Endothelial cell of umbilical vein (primary cell): ENCODE measurements at regions not wholly inside any gene's neighbourhood (a gene's known extent, or its start where the extent isn't known, plus 50 kb on each side); places are given as distances from the start of the nearest gene placed in this dataset.

ENCODE experiments used
- BruUV-seq: library from RNA; stranded (reverse); fragments of 400-500 nt; replicated peaks from 2 replicates; lab custom pipeline; 2021; lab: Mats Ljungman, UMichigan
- CTCF ChIA-PET: fragments of 300-600, 350-600 bp; sonication (Branson Sonifier 250); formaldehyde crosslinking; loops from one replicate; lab custom pipeline; 2021; ENCODE audit warnings: antibody characterized with exemption, inconsistent platforms; lab: Charles Lee
- POLR2A ChIA-PET: fragments of 300-600, 350-600 bp; sonication (Branson Sonifier 250); formaldehyde crosslinking; loops from one replicate; lab custom pipeline; 2021; ENCODE audit warnings: antibody characterized with exemption, inconsistent platforms; lab: Charles Lee
- DNase-seq: peaks from one replicate; pipeline ENCODE4 v3.0.0-alpha.2; 2011; ENCODE audit warnings: low read depth, low spot score
- FAIRE-seq: peaks from 2 replicates; lab custom pipeline; 2011; peaks lifted over from hg19 to GRCh38; lab: Jason Lieb, UNC
- H2AFZ ChIP-seq: 2 replicates; pipeline ENCODE4 v1.6.0; 2012; ENCODE audit warnings: low read depth, low read length, control low read depth, inconsistent platforms
- H3K27ac ChIP-seq: 2 replicates; pipeline ENCODE4 v1.5.1; 2011; ENCODE audit warnings: low read depth, mild to moderate bottlenecking, control low read depth, low read length, moderate library complexity; ENCODE audit not compliant: insufficient read depth
- H3K27me3 ChIP-seq, 2 experiments: 2 replicates each; pipeline versions ENCODE4 v1.6.0 to v1.6.1; 2011; ENCODE audit warnings: low read length in 2 of 2, mixed read lengths in 1 of 2; ENCODE audit not compliant: control insufficient read depth in 2 of 2, insufficient read depth in 2 of 2
- H3K36me3 ChIP-seq, 2 experiments: 2 replicates in 1 of 2; 3 replicates in 1 of 2; pipeline ENCODE4 v1.5.1; 2011; ENCODE audit warnings: low read length in 2 of 2, mild to moderate bottlenecking in 1 of 2, moderate library complexity in 1 of 2; ENCODE audit not compliant: control insufficient read depth in 2 of 2, insufficient read depth in 2 of 2; ENCODE audit errors: extremely low read depth in 1 of 2
- H3K4me1 ChIP-seq: 3 replicates; pipeline ENCODE4 v1.5.1; 2011; ENCODE audit warnings: mild to moderate bottlenecking, low read length; ENCODE audit not compliant: control insufficient read depth, insufficient read depth; ENCODE audit errors: extremely low read depth
- H3K4me2 ChIP-seq: 2 replicates; pipeline ENCODE4 v1.6.1; 2011; ENCODE audit warnings: low read length, control low read depth, mixed read lengths; ENCODE audit not compliant: insufficient read depth
- H3K4me3 ChIP-seq, 3 experiments: fragments of 200-600 bp in 1 of 3; sonication (generic), shearing (Covaris generic) in 1 of 3; replicated peaks in 1 of 3; 2 replicates each; pipeline ENCODE4 v1.5.1; 2011 to 2016; ENCODE audit warnings: control low read depth in 3 of 3, low read length in 3 of 3, mild to moderate bottlenecking in 2 of 3, inconsistent platforms in 1 of 3, low read depth in 1 of 3, moderate library complexity in 1 of 3; ENCODE audit not compliant: insufficient read depth in 1 of 3
- H3K79me2 ChIP-seq: 2 replicates; pipeline ENCODE4 v1.6.0; 2012; ENCODE audit warnings: low read length, inconsistent platforms; ENCODE audit not compliant: control insufficient read depth, insufficient read depth
- H3K9ac ChIP-seq: replicated peaks from 2 replicates; pipeline ENCODE3; 2011; ENCODE audit warnings: low read length, control low read depth; ENCODE audit not compliant: insufficient read depth; ENCODE audit errors: extremely low read depth
- H3K9me1 ChIP-seq: replicated peaks from 3 replicates; pipeline ENCODE4 v1.6.0; 2011; ENCODE audit warnings: mild to moderate bottlenecking, low read length; ENCODE audit not compliant: control insufficient read depth, insufficient read depth; ENCODE audit errors: extremely low read depth
- H3K9me3 ChIP-seq: replicated peaks from 2 replicates; pipeline ENCODE4 v1.5.1; 2012; ENCODE audit warnings: low read length, inconsistent platforms; ENCODE audit not compliant: control insufficient read depth, insufficient read depth
- H4K20me1 ChIP-seq: replicated peaks from 2 replicates; pipeline ENCODE3; 2011; ENCODE audit warnings: mild to moderate bottlenecking, low read length; ENCODE audit not compliant: control insufficient read depth, insufficient read depth; ENCODE audit errors: extremely low read depth
- EZH2 ChIP-seq: IDR thresholded peaks from 2 replicates; pipeline ENCODE4 v1.6.1; 2012; ENCODE audit warnings: borderline replicate concordance, low read depth, mild to moderate bottlenecking, moderate library complexity, low read length, inconsistent platforms; ENCODE audit not compliant: severe bottlenecking
- FOS ChIP-seq: IDR thresholded peaks from 2 replicates; pipeline ENCODE4 v1.6.1; 2011; ENCODE audit warnings: mild to moderate bottlenecking, low read length, moderate library complexity, borderline replicate concordance; ENCODE audit not compliant: insufficient read depth
- GATA2 ChIP-seq: IDR thresholded peaks from 2 replicates; pipeline ENCODE4 v1.7.0; 2011; ENCODE audit warnings: low read depth, mild to moderate bottlenecking, moderate library complexity, mixed read lengths, low read length; ENCODE audit not compliant: insufficient read length, insufficient read depth
- MYC ChIP-seq: IDR thresholded peaks from one replicate; pipeline ENCODE4 v1.6.1; 2011; ENCODE audit warnings: mild to moderate bottlenecking, low read depth, low read length
- dilution Hi-C: fragments of 300-500 bp; cut with MboI; formaldehyde crosslinking; loops from one replicate; pipeline ENCODE4 v1.15.0; 2019; ENCODE audit warnings: low sequenced_read_pairs; ENCODE audit not compliant: extremely low pct_ligation_motif_present
- intact Hi-C: fragments of 100-400 bp; cut with micrococcal nuclease; formaldehyde crosslinking; loops from one replicate; pipeline ENCODE4 v1.10.0; 2022
- TF ChIP-seq, protein P1 (sequence below), 2 donors: IDR thresholded peaks; 1 replicate in 1 of 2; 2 replicates in 1 of 2; pipeline ENCODE4 v1.5.1; 2011; ENCODE audit warnings: low read length in 2 of 2, mild to moderate bottlenecking in 2 of 2, moderate library complexity in 2 of 2, control low read depth in 1 of 2, inconsistent platforms in 1 of 2, low read depth in 1 of 2; ENCODE audit not compliant: insufficient read depth in 1 of 2; ENCODE audit errors: extremely low read depth in 1 of 2

GRCh38 chr10:120760253-120760652 lies 90.9 kb upstream of the WDR11 start:
- H3K36me3 ChIP-seq, result no peaks in the 10 kb centered on the region
- no peaks in the 10 kb centered on the region for H4K20me1 ChIP-seq
- no peak overlapping the region for H2AFZ ChIP-seq
- ChIA-PET POLR2A (no interaction called here), CTCF (interaction anchor here (2.2 kb wide), 1 partner anchor 16 kb away, joined by 7 read pairs; no protein-coding TSS in a partner anchor)
- H3K79me2 ChIP-seq, result peaks cover 10% of the 10 kb centered on the region
- peak; percentile 15 for FAIRE-seq
- no TSS peak for BruUV-seq
- intact Hi-C loops (no loop called here), dilution Hi-C loops (no loop called here)
- no peak overlapping the region for H3K27ac ChIP-seq
- no peaks in the 10 kb centered on the region for H3K27me3 ChIP-seq
- no peaks in the 10 kb centered on the region for H3K9me1 ChIP-seq
- DNase-seq, result peak; percentile 41
- no peaks in the 10 kb centered on the region for H3K9me3 ChIP-seq
- TF ChIP-seq, protein P1, sequence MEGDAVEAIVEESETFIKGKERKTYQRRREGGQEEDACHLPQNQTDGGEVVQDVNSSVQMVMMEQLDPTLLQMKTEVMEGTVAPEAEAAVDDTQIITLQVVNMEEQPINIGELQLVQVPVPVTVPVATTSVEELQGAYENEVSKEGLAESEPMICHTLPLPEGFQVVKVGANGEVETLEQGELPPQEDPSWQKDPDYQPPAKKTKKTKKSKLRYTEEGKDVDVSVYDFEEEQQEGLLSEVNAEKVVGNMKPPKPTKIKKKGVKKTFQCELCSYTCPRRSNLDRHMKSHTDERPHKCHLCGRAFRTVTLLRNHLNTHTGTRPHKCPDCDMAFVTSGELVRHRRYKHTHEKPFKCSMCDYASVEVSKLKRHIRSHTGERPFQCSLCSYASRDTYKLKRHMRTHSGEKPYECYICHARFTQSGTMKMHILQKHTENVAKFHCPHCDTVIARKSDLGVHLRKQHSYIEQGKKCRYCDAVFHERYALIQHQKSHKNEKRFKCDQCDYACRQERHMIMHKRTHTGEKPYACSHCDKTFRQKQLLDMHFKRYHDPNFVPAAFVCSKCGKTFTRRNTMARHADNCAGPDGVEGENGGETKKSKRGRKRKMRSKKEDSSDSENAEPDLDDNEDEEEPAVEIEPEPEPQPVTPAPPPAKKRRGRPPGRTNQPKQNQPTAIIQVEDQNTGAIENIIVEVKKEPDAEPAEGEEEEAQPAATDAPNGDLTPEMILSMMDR (IDR thresholded peaks at IDR 0.05; ENCODE audit: extremely low read depth in 1 of 2, insufficient read depth in 1 of 2, low read depth in 1 of 2, low read length in 2 of 2), result no peak
- TF ChIP-seq FOS, result peak; percentile 22
- no peak overlapping the region for H3K9ac ChIP-seq
- no peak overlapping the region for H3K4me3 ChIP-seq
- no peak overlapping the region for H3K4me2 ChIP-seq
- H3K4me1 ChIP-seq, result peaks cover 25% of the 10 kb centered on the region

GRCh38 chr10:120761951-120762350 lies 89.2 kb upstream of the WDR11 start:
- Histone ChIP-seq H3K79me2 (peaks cover 6% of the 10 kb centered on the region), H3K9ac (no peak overlapping the region), H3K27ac (no peak overlapping the region), H3K27me3 (no peaks in the 10 kb centered on the region), H3K36me3 (no peaks in the 10 kb centered on the region), H3K4me3 (no peak overlapping the region), H3K4me2 (no peak overlapping the region), H3K9me1 (no peaks in the 10 kb centered on the region), H3K4me1 (peaks cover 12% of the 10 kb centered on the region), H3K9me3 (no peaks in the 10 kb centered on the region), H2AFZ (no peak overlapping the region), H4K20me1 (no peaks in the 10 kb centered on the region)
- DNase-seq, result peak; percentile 43
- FAIRE-seq, result no peak
- intact Hi-C loops (no loop called here), dilution Hi-C loops (no loop called here)
- no TSS peak for BruUV-seq
- POLR2A ChIA-PET, result no interaction called here
- no peak for TF ChIP-seq MYC
- no peak for TF ChIP-seq EZH2
- TF ChIP-seq GATA2, result no peak
- CTCF ChIA-PET, result interaction anchor here (1.2 to 2.2 kb wide), 3 partner anchors 14 to 425 kb away, joined by 3 to 7 read pairs (median 4); no protein-coding TSS in a partner anchor
